GM19467 (cell line): ENCODE measurements at regions not wholly inside any gene's neighbourhood (a gene's known extent, or its start where the extent isn't known, plus 50 kb on each side); places are given as distances from the start of the nearest gene placed in this dataset.
"Not testable (repeated sequence)": the region's sequence is repeated elsewhere in the genome, so short reads cannot be mapped to it uniquely, and the experiment has no call there.

Source experiments
- ATAC-seq: cut with Tn5 transposase; IDR thresholded peaks from one replicate; pipeline ENCODE4 v1.9.1; 2021; ENCODE audit warnings: mild to moderate bottlenecking, moderate library complexity; ENCODE audit not compliant: unreplicated experiment

DNA sequence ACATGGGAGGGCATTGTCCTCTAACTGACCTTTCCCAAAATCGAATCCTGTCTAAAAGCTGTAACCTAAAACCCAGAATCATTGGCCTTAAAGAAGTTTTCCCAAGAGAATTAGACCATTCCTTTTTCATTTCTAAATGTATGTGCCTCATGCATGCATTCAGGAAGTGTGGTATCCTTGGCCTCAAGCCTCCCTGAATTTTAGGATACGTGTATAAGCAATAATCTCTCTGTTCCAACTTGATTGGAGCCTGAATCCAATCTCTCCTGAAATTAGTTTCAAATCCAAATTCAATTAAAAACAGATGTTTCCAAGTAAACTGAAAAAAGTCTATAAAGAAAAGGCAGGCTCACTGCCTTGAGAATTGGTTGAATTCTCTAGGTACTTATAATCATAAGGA, 86.0 kb upstream of the VEPH1 start:
- no peak for ATAC-seq

DNA sequence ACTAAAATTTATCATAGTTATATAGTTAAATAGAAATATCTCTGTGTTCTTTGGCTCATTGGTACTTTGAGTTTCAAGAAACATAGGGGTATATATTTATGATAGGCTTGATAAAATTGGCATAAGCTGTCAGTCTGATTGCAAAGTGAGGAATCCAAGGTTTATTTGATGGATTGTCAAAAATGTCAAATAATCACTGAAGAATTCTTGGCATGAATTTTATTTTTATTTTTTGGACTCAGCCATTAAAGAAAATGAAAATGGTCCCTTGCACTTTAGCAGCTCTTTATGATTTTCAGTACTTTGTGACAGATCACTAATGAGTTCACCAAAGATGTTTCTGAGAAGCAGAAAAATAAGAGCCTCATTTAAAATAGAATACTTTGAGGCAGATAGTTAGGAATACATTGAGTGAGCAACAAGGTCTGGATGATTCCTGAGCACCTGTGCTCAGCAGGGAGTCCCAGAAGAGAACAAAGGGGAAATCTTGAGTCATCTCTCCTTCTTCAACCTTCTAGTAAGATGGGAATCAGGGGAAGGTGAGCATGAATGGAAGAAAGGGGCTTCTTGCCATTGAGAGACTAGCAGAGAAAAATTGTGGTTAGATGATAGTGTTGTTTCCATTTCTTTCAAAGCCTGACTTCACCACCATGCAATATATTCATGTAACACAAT, 85.3 kb upstream of the VEPH1 start:
- ATAC-seq, result no peak

DNA sequence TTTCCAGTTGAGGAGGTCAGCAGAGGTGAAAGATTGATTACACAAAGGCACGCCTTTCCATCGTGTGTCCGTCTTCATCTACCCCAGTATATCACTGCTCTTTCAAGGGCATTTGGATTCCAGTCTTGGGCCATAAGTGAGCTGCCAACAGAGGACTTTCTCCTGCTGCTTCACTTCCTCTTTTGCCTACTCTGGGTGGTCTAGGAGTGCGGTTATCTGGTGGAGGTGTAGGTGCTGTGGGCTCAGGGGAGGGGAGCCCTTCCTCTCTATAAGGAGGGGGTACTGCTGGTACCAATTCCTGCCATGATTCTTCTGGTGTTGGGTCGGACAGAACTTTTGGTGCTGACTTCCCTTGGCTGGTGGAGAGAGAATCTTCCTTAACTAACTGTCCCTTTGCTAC, 83.1 kb upstream of the VEPH1 start:
- ATAC-seq, result no peak

DNA sequence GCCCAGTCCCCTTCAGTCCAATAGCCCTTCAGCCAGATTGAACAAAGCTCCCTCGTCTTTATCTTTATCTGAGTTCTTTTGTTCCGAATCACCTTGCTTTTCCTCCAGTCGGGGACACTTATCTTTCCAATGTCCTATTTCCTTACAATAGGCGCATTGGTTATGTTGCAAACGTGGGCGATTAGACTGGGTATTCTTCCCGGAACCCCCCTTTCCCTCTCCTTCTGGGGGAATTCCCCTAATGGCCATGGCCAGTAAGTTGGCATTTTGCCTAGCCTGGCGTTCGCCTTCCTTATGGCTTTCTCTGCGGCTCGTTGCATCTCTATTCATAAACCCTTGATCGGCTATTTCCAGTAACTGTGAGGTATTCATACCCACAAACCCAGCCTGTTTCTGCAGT, 82.2 kb upstream of the VEPH1 start:
- no peak for ATAC-seq

DNA sequence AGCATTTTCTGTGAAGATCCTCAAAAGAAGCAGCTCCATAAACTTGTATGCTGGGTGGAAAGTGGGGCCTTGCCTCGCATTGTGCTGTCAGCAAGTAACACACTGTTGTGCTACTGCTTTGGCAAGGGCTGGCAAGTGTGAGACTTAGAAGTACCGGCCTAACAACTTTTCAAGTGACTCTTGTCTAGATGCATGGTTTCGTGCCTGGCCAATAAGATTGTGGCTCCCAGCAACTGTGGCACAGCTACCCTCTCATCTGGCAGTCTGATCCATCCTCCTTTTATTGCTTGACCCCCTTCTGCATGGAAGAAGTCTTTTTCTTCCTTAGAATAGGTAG, 79.4 kb upstream of the VEPH1 start:
- no peak for ATAC-seq

DNA sequence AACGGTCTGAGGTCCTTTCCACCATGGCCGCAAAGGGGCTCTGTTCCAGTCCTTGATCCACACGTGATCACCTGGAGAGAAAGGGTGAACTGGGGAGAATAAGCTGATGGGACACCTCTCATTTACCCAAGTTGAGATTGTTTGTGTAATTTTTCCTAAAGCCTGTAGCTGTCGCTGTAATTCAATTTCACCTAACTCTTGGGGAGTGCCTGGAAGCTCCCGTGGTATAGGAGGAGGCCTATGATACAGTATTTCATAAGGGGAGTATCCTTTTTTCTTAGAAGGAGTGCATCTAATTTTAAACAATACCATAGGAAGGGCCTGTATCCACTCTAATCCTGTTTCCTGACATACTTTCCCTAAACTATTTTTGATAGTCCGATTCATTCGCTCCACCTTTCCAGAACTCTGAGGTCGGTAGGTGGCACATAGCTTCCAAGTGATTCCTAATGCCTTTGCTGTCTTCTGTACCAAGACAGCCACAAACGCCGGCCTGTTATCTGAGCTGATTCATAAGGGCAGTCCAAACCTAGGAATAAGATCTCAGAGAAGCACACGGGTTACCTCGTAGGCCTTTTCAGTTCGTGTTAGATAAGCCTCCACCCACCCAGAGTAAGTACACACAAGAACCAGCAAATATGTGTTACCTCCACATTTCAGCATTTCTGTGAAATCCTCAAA, 78.9 kb upstream of the VEPH1 start:
- ATAC-seq, result not testable (repeated sequence)

DNA sequence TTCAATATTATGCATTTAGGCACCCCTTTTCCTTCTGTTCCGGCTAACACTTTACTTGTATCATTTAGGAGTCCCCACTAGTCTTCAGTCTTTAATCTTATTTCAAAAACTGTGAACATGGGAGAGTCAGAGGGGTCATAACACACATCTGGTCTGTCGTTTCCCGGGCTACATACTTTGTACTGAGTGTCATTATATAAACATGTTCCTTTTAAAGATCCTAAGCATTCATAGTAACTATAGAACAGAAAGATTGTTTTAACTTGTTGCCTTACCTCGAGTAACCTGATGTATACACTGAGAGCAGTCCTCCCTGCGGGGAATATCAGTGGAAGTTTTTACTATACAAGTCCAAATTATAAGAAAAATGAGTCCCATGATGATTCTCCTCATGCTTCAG, 78.2 kb upstream of the VEPH1 start:
- no peak for ATAC-seq

DNA sequence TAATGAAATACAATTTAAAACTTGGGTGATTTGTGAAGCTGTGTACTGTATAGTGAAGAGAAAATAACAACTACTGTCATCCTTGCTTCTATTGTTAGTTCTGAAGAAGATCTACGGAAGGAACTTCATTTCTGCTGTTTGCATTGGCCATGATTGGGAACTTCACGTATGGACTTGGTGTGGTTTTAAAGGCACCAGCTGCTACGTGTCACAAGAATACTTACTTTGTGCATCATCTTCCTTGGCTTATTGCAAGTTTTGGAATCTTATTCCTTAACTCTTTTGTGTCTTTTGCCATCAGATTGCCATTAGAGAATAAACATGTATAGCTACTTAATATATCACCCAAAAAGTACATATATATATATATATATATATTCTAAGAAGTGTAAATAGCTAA, 75.0 kb upstream of the VEPH1 start:
- no peak for ATAC-seq

DNA sequence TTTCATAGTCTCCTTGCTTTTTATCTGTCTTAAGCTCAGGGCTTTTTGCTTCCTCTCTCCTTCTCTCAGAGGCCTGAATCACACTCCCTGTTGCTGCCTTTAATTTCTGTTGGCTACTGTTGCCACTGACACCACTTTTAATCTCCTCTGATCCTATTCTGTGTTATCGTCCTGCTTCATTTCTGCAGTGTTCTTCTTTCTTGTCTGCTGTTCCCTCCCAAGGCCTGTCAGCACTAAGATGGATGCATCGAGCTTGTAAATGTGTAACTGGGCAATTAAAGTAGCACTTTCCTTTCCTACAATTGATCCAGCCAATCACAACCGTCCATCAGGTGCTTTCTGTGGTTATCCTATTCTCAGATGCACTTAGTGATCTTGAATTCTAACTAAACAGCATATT, 71.3 kb upstream of the VEPH1 start:
- no peak for ATAC-seq

DNA sequence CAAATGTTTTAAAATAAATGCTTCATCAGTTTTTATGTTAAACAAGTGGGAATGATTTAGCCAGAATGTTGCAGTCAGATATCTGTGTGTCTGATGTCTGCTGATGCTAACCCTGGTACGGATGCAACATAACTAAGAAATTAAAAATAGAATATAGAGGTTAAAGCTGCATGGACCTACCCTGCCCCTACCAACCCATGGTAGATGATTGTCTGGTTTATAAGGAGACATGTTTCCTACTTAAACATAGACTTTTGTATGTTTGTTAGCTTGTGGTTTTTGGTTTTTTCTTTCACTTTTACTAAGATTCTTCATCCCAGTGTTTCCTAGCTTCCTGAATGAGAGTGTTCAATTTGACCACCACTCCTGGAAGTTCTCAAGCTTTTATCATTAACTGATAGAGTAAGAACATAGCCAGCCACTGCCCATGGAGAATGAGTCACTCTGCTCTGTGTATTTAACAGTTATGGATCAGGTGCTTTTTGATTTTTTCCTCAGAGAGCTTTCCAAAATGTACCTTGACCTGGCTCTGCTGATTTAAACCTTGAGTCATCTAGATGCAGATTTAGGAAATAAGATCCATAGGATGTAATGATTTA, 70.7 kb upstream of the VEPH1 start:
- ATAC-seq, result peak; percentile 46

DNA sequence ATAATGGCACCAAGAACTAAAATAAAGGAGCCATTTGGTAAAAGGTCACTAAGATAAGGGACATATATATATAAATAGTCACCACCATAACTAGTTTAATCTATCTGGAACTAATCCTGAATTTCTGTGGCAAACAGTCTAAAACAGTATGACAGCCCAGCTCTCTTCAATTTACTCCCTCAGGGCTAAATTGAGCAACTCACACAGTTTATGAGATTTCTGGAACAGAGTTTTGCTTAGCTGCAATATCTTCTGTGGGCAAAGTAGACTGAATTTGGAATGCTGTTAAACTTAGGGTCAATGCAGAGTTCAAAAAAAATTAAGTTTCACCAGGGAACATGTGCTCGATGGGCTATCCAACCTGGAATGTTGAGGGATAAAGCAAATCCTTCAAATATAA, 70.1 kb upstream of the VEPH1 start:
- no peak for ATAC-seq

DNA sequence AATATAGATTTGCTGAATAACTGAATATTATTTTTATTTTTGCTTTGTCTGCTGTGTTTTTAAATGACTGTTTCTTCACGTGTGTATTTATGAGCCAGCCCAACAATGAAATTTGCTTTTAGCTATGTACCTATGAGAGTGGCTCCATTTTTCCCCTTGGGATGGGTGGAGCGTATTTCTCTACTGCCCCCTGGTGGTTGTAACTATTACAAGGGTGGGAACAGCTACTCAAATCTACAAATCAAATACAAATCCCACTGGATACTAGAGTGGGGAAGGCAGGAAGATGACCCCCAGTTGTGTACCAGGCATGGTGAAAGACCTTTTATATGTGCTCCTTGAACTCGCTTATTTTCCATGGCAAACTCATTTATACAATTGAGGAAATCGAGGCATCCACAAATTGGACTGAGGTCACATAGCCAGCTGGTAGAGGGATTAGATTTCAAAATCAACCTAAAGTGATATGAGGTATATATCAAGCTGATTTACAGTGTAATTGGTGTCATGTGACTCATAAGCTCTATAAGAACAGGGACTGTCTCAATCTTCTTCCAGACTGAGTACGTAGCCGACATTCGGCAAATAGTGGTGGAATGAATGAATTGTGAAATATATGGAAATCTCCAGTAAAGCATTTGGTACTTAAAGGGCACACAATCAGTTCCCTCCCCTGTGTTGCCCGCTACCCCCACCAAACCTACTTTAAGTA, 69.5 kb upstream of the VEPH1 start:
- ATAC-seq, result peak; percentile 63

DNA sequence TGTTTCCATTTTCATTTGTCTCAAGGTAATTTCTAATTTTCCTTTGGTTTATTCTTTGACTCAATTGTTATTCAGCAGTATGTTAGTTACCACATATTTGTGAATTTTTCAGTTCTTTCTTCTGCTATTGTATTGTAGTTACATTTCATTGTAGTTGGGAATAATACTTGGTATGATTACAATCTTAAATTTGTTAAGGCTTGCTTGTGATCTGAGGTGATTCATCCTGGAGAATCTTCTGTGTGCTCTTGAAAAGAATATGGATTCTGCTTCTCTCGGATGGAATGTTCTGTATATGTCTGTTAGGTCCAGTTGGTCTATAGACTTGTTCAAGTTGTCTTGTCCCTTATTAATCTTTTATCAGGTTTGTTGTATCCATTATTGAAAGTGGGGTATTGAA, 63.4 kb upstream of the VEPH1 start:
- ATAC-seq, result no peak

DNA sequence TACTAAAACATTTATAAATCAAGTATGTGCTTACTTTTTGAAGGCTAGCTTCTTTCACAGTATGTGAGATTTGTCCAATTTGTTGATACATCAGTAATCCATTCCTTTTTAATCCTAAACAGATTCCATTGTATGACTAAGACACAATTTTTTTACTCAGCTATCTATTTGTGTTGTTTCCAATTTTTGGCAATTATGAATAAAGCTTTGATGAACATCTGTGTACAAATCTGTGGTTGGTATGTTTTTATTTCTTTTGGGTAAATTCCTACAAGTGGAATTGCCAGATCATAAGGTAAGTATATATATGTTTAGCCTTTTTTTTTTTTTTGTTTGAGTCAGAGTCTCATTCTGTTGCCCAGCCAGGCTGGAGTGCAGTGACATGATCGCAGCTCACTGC, 56.2 kb upstream of the VEPH1 start:
- no peak for ATAC-seq
